ENCODE measurements at regions not wholly inside any gene's neighbourhood (a gene's known extent, or its start where the extent isn't known, plus 50 kb on each side); places are given as distances from the start of the nearest gene placed in this dataset.

DNA sequence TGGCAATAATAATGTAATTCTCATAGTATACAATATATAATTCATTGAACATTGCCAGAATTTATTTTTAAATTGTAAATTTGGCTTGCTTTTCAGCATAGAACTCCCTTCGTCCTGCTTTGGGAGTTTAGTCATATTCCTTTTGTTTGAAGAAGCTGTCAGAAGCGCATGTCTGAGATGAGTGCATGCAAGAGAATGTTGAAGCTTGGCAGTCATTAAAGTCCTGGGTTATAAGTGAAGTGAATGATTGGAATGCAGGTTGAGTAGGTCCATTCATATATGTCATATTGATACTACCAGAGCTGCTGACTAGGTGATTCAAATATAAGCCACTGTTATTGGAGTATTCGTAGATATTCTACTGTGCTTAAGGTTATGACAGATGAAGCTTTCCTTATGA is 243.6 kb upstream of the MDFIC2 start:
- no peak overlapping the region for H3K9ac ChIP-seq (ENCODE audit: low read length)
- no peaks in the 10 kb centered on the region for H3K9me3 ChIP-seq (ENCODE audit: insufficient read depth, low read length)
- H3K4me3 ChIP-seq (ENCODE audit: insufficient read depth, low read length, poor library complexity, severe bottlenecking), result no peak overlapping the region
- TF ChIP-seq EZH2phosphoT487 (conservative IDR thresholded peaks at IDR 0.05; ENCODE audit: low read length), result no peak
- TF ChIP-seq, protein P1, sequence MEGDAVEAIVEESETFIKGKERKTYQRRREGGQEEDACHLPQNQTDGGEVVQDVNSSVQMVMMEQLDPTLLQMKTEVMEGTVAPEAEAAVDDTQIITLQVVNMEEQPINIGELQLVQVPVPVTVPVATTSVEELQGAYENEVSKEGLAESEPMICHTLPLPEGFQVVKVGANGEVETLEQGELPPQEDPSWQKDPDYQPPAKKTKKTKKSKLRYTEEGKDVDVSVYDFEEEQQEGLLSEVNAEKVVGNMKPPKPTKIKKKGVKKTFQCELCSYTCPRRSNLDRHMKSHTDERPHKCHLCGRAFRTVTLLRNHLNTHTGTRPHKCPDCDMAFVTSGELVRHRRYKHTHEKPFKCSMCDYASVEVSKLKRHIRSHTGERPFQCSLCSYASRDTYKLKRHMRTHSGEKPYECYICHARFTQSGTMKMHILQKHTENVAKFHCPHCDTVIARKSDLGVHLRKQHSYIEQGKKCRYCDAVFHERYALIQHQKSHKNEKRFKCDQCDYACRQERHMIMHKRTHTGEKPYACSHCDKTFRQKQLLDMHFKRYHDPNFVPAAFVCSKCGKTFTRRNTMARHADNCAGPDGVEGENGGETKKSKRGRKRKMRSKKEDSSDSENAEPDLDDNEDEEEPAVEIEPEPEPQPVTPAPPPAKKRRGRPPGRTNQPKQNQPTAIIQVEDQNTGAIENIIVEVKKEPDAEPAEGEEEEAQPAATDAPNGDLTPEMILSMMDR (IDR thresholded peaks at IDR 0.05; ENCODE audit: insufficient read depth, low read length, poor library complexity, severe bottlenecking), result no peak
- no peaks in the 10 kb centered on the region for H3K9me2 ChIP-seq (replicated peaks; ENCODE audit: insufficient read depth, low read length)
- H2AFZ ChIP-seq (ENCODE audit: low read depth, low read length, severe bottlenecking), result no peak overlapping the region
- no peaks in the 10 kb centered on the region for H3K27me3 ChIP-seq (ENCODE audit: low read length)
- no peaks in the 10 kb centered on the region for H3F3A ChIP-seq (ENCODE audit: insufficient read depth)
- H3K27ac ChIP-seq (ENCODE audit: low read depth, low read length), result no peak overlapping the region
- no peak overlapping the region for H3K4me2 ChIP-seq (ENCODE audit: low read depth, low read length, poor library complexity, severe bottlenecking)
- no peaks in the 10 kb centered on the region for H3K79me2 ChIP-seq (ENCODE audit: insufficient read depth, low read length)
- no peaks in the 10 kb centered on the region for H4K20me1 ChIP-seq (ENCODE audit: low read depth, low read length)
- H3K36me3 ChIP-seq (ENCODE audit: low read length), result no peaks in the 10 kb centered on the region

DNA sequence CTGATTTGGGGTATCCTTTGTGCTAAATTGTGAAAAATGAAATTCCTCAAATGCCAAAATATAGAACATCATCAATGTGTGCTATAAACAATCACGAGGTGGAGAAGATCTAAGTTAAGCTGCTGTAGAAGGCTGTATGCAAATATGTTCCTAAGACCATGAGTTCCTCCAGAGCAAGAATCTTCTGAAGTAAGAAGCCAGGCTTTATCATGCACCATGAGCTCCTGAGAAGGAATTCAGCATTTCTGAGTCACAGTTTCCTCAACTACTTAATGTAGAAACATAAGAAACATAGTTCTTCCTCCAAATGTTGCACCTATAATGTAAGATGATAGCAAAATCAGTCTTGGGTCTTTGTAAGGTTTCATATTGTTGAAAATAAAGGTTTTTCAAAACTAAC is 241.7 kb upstream of the MDFIC2 start:
- H3K27me3 ChIP-seq (ENCODE audit: low read length), result no peaks in the 10 kb centered on the region
- no peak for TF ChIP-seq EZH2phosphoT487 (conservative IDR thresholded peaks at IDR 0.05; ENCODE audit: low read length)
- H3K4me2 ChIP-seq (ENCODE audit: low read depth, low read length, poor library complexity, severe bottlenecking), result no peak overlapping the region
- no peak overlapping the region for H3K9ac ChIP-seq (ENCODE audit: low read length)
- H3K9me2 ChIP-seq (replicated peaks; ENCODE audit: insufficient read depth, low read length), result no peaks in the 10 kb centered on the region
- no peak overlapping the region for H3K4me3 ChIP-seq (ENCODE audit: insufficient read depth, low read length, poor library complexity, severe bottlenecking)
- H2AFZ ChIP-seq (ENCODE audit: low read depth, low read length, severe bottlenecking), result no peak overlapping the region
- H4K20me1 ChIP-seq (ENCODE audit: low read depth, low read length), result no peaks in the 10 kb centered on the region
- no peaks in the 10 kb centered on the region for H3K9me3 ChIP-seq (ENCODE audit: insufficient read depth, low read length)
- no peaks in the 10 kb centered on the region for H3K36me3 ChIP-seq (ENCODE audit: low read length)
- no peak overlapping the region for H3K27ac ChIP-seq (ENCODE audit: low read depth, low read length)
- no peaks in the 10 kb centered on the region for H3F3A ChIP-seq (ENCODE audit: insufficient read depth)
- H3K79me2 ChIP-seq (ENCODE audit: insufficient read depth, low read length), result no peaks in the 10 kb centered on the region

DNA sequence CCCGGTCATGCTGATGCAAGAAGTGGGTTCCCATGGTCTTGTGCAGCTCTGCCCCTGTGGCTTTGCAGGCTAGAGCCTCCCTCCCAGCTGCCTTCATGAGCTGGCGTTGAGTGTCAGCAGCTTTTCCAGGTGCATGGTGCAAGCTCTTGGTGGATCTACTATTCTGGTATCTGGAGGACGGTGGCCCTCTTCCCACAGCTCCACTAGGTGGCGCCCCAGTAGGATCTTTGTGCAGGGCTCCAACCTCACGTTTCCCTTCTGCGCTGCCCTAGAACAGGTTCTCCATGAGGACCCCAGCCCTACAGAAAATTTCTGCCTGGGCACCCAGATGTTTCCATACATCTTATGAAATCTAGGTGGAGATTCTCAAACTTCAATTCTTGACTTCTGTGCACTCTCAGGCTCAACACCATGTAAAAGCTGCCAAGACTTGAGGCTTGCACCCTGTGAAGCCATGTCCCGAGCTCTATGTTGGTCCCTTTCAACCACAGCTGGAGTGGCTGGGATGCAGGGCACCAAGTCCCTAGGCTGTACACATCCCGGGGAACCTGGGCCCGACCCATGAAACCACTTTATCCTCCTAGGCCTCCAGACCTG is 238.4 kb upstream of the MDFIC2 start:
- no peaks in the 10 kb centered on the region for H3K9me3 ChIP-seq (ENCODE audit: insufficient read depth, low read length)
- no peak overlapping the region for H3K9ac ChIP-seq (ENCODE audit: low read length)
- no peaks in the 10 kb centered on the region for H3K36me3 ChIP-seq (ENCODE audit: low read length)
- TF ChIP-seq EZH2phosphoT487 (conservative IDR thresholded peaks at IDR 0.05; ENCODE audit: low read length), result no peak
- TF ChIP-seq, protein P1 (IDR thresholded peaks at IDR 0.05; ENCODE audit: insufficient read depth, low read length, poor library complexity, severe bottlenecking), result peak; percentile 55
- no peak overlapping the region for H3K27ac ChIP-seq (ENCODE audit: low read depth, low read length)
- H3K4me3 ChIP-seq (ENCODE audit: insufficient read depth, low read length, poor library complexity, severe bottlenecking), result no peak overlapping the region
- no peaks in the 10 kb centered on the region for H3K27me3 ChIP-seq (ENCODE audit: low read length)
- H4K20me1 ChIP-seq (ENCODE audit: low read depth, low read length), result no peaks in the 10 kb centered on the region
- no peaks in the 10 kb centered on the region for H3K79me2 ChIP-seq (ENCODE audit: insufficient read depth, low read length)
- no peaks in the 10 kb centered on the region for H3F3A ChIP-seq (ENCODE audit: insufficient read depth)
- H2AFZ ChIP-seq (ENCODE audit: low read depth, low read length, severe bottlenecking), result no peak overlapping the region
- no peaks in the 10 kb centered on the region for H3K9me2 ChIP-seq (replicated peaks; ENCODE audit: insufficient read depth, low read length)
- no peak overlapping the region for H3K4me2 ChIP-seq (ENCODE audit: low read depth, low read length, poor library complexity, severe bottlenecking)

DNA sequence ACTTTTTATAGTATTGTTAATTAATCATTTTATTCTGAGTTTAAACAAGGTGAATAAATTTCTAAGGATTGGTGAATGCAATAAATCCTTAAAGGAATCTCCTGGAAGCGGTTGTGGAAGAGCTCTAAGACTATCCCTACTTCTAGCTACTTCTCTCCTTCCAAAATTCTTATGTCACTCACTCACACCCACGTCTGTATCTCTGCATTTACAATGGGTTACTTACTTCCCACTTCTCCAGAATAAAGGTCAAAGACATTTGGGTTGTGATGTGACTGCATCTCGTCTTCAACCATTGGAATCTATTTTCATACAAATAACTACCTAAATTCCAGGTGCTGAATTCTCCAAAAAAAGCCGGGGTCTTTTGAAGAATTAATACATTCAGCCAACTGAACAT is 234.2 kb upstream of the MDFIC2 start:
- Histone ChIP-seq H3K4me2 (ENCODE audit: low read depth, low read length, poor library complexity, severe bottlenecking) (no peak overlapping the region), H2AFZ (ENCODE audit: low read depth, low read length, severe bottlenecking) (no peak overlapping the region), H3K79me2 (ENCODE audit: insufficient read depth, low read length) (no peaks in the 10 kb centered on the region), H3K27ac (ENCODE audit: low read depth, low read length) (no peak overlapping the region), H3K27me3 (ENCODE audit: low read length) (no peaks in the 10 kb centered on the region), H3F3A (ENCODE audit: insufficient read depth) (no peaks in the 10 kb centered on the region), H3K9ac (ENCODE audit: low read length) (no peak overlapping the region), H3K9me3 (ENCODE audit: insufficient read depth, low read length) (no peaks in the 10 kb centered on the region), H3K9me2 (replicated peaks; ENCODE audit: insufficient read depth, low read length) (no peaks in the 10 kb centered on the region), H4K20me1 (ENCODE audit: low read depth, low read length) (no peaks in the 10 kb centered on the region), H3K4me3 (ENCODE audit: insufficient read depth, low read length, poor library complexity, severe bottlenecking) (no peak overlapping the region), H3K36me3 (ENCODE audit: low read length) (no peaks in the 10 kb centered on the region)
- no peak for TF ChIP-seq EZH2phosphoT487 (conservative IDR thresholded peaks at IDR 0.05; ENCODE audit: low read length)
- TF ChIP-seq, protein P1 (IDR thresholded peaks at IDR 0.05; ENCODE audit: insufficient read depth, low read length, poor library complexity, severe bottlenecking), result no peak

Data from SU-DHL-6 (cell line).